Nephron progenitor cell (in vitro differentiated cells): ENCODE measurements at regions not wholly inside any gene's neighbourhood (a gene's known extent, or its start where the extent isn't known, plus 50 kb on each side); places are given as distances from the start of the nearest gene placed in this dataset.
"Not testable (repeated sequence)": the region's sequence is repeated elsewhere in the genome, so short reads cannot be mapped to it uniquely, and the experiment has no call there.

Experiments used
- DNase-seq: peaks from one replicate; pipeline ENCODE4 v3.0.0; 2021
- H3K27ac Mint-ChIP-seq: 2 replicates; pipeline ENCODE4 v1.8.0; 2021; ENCODE audit warnings: mild to moderate bottlenecking, moderate library complexity, mixed read lengths
- H3K27me3 Mint-ChIP-seq: 2 replicates; pipeline ENCODE4 v1.8.0; 2021; ENCODE audit warnings: mild to moderate bottlenecking, low read depth, mixed read lengths; ENCODE audit not compliant: poor library complexity
- H3K36me3 Mint-ChIP-seq: 2 replicates; pipeline ENCODE4 v1.8.0; 2021; ENCODE audit warnings: low read depth, mixed read lengths
- H3K4me1 Mint-ChIP-seq: 2 replicates; pipeline ENCODE4 v1.8.0; 2021; ENCODE audit warnings: mixed read lengths
- H3K4me3 Mint-ChIP-seq: 2 replicates; pipeline ENCODE4 v1.8.0; 2021; ENCODE audit warnings: mild to moderate bottlenecking, moderate library complexity, mixed read lengths
- H3K9me3 Mint-ChIP-seq: 2 replicates; pipeline ENCODE4 v1.8.0; 2021; ENCODE audit warnings: mild to moderate bottlenecking, moderate library complexity, mixed read lengths
- TF ChIP-seq, protein P1 (sequence below): fragments of 200-600 bp; sonication (generic); IDR thresholded peaks from 2 replicates; pipeline ENCODE4 v1.5.0; 2021; ENCODE audit warnings: antibody characterized with exemption

DNA sequence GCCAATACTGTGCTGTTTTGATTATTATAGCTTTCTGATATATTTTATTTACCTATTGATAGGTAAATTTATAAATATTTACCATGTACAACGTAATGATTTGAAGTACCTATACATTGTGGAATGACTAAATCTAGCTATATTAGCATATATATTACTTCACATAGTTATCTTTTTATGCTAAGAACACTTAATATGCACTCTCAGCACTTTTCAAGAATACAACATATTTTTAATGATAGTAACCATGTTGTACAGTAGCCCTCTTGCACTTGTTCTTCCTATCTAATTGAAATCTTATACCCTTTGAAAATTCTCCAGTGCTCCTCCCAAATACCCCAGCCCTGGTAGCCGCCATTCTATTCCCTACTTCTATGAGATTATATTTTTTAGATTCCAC lies 604.0 kb upstream of the KIF2B start:
- no peak overlapping the region for H3K4me3 Mint-ChIP-seq
- no peak for DNase-seq
- TF ChIP-seq, protein P1, sequence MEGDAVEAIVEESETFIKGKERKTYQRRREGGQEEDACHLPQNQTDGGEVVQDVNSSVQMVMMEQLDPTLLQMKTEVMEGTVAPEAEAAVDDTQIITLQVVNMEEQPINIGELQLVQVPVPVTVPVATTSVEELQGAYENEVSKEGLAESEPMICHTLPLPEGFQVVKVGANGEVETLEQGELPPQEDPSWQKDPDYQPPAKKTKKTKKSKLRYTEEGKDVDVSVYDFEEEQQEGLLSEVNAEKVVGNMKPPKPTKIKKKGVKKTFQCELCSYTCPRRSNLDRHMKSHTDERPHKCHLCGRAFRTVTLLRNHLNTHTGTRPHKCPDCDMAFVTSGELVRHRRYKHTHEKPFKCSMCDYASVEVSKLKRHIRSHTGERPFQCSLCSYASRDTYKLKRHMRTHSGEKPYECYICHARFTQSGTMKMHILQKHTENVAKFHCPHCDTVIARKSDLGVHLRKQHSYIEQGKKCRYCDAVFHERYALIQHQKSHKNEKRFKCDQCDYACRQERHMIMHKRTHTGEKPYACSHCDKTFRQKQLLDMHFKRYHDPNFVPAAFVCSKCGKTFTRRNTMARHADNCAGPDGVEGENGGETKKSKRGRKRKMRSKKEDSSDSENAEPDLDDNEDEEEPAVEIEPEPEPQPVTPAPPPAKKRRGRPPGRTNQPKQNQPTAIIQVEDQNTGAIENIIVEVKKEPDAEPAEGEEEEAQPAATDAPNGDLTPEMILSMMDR = no peak
- no peaks in the 10 kb centered on the region for H3K36me3 Mint-ChIP-seq
- H3K27ac Mint-ChIP-seq = no peak overlapping the region
- no peaks in the 10 kb centered on the region for H3K4me1 Mint-ChIP-seq
- peaks cover 23% of the 10 kb centered on the region for H3K9me3 Mint-ChIP-seq
- peaks cover 3% of the 10 kb centered on the region for H3K27me3 Mint-ChIP-seq

GRCh38 chr17:53217311-53217710 lies 605.4 kb upstream of the KIF2B start:
- H3K27ac Mint-ChIP-seq = no peak overlapping the region
- H3K4me3 Mint-ChIP-seq = no peak overlapping the region
- peaks cover 20% of the 10 kb centered on the region for H3K9me3 Mint-ChIP-seq
- DNase-seq = no peak
- H3K27me3 Mint-ChIP-seq = no peaks in the 10 kb centered on the region
- no peaks in the 10 kb centered on the region for H3K36me3 Mint-ChIP-seq
- H3K4me1 Mint-ChIP-seq = no peaks in the 10 kb centered on the region
- TF ChIP-seq, protein P1 = no peak

GRCh38 chr17:53208935-53209334 lies 613.8 kb upstream of the KIF2B start:
- H3K9me3 Mint-ChIP-seq = peaks cover 16% of the 10 kb centered on the region
- not testable (repeated sequence) for H3K4me1 Mint-ChIP-seq, H3K36me3 Mint-ChIP-seq, H3K27me3 Mint-ChIP-seq, DNase-seq, H3K27ac Mint-ChIP-seq, H3K4me3 Mint-ChIP-seq

GRCh38 chr17:53193044-53193443 lies 629.7 kb upstream of the KIF2B start:
- Mint-ChIP-seq H3K27ac (no peak overlapping the region), H3K9me3 (no peaks in the 10 kb centered on the region), H3K27me3 (no peaks in the 10 kb centered on the region), H3K36me3 (no peaks in the 10 kb centered on the region), H3K4me1 (no peaks in the 10 kb centered on the region), H3K4me3 (no peak overlapping the region)
- no peak for DNase-seq
- TF ChIP-seq, protein P1 = no peak

DNA sequence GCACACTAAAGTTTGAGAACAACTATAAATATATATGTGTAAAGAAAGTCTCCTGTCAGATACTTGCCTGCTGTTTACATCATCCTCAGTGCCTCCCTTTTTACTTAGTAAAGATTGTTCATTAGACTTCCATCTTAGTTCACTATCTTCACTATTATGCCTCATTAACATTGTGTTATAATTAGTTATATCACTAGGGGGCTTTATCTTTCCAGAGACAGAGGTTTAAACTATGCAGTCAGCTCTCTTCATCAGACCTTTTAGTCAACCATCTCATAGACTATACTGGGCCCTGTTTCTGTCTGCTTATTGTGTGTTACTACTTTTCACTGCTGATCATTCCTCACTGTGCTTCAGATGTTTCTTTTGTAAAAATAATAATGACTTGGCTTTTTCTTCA lies 630.8 kb upstream of the KIF2B start:
- Mint-ChIP-seq H3K27ac (no peak overlapping the region), H3K36me3 (no peaks in the 10 kb centered on the region), H3K9me3 (no peaks in the 10 kb centered on the region), H3K4me1 (no peaks in the 10 kb centered on the region), H3K27me3 (no peaks in the 10 kb centered on the region), H3K4me3 (no peak overlapping the region)
- TF ChIP-seq, protein P1 = no peak
- DNase-seq = no peak

DNA sequence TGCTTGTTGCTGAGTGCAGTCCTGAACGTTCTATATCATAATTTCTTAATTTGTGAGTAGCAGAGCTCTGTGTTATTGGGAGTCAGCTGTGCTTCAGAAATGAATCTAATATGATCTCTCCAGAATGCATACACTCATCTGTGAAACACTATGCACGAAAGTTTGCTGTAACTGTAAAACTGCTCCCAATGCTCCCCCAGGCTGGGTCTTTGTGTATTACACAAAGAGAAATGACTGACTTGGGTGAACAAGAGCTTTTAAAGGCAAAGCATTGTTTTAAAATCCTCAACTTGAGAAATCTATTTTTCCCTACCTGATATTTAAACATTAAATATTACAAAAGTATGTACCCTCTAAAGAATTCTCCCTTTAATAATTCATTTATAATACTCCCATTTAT lies 636.7 kb upstream of the KIF2B start:
- Mint-ChIP-seq H3K4me3 (no peak overlapping the region), H3K36me3 (no peaks in the 10 kb centered on the region), H3K27me3 (no peaks in the 10 kb centered on the region), H3K9me3 (peaks cover 23% of the 10 kb centered on the region), H3K4me1 (no peaks in the 10 kb centered on the region), H3K27ac (no peak overlapping the region)
- TF ChIP-seq, protein P1 = no peak
- no peak for DNase-seq
